H1 (cell line): ENCODE measurements at regions not wholly inside any gene's neighbourhood (a gene's known extent, or its start where the extent isn't known, plus 50 kb on each side); places are given as distances from the start of the nearest gene placed in this dataset.

ENCODE experiments used
- ATF2 ChIP-seq: IDR thresholded peaks from 2 replicates; pipeline ENCODE4 v1.6.1; 2012; ENCODE audit warnings: low read length, inconsistent platforms
- CHD2 ChIP-seq: IDR thresholded peaks from 2 replicates; pipeline ENCODE4 v1.6.1; 2012; ENCODE audit warnings: low read length, improper control_type of control experiment
- CTCF ChIP-seq, 3 experiments: IDR thresholded peaks; 1 replicate in 2 of 3; 2 replicates in 1 of 3; pipeline versions ENCODE4 v1.5.1 to v1.6.1; 2011; ENCODE audit warnings: low read length in 3 of 3, mild to moderate bottlenecking in 3 of 3, inconsistent platforms in 2 of 3, low read depth in 1 of 3, moderate library complexity in 1 of 3; ENCODE audit not compliant: insufficient read depth in 1 of 3; ENCODE audit errors: control extremely low read depth in 1 of 3
- EP300 ChIP-seq, 2 experiments: IDR thresholded peaks; 1 replicate in 1 of 2; 2 replicates in 1 of 2; pipeline ENCODE4 v1.6.1; 2011 to 2012; ENCODE audit warnings: low read depth in 2 of 2, low read length in 2 of 2, mild to moderate bottlenecking in 2 of 2, borderline replicate concordance in 1 of 2, inconsistent platforms in 1 of 2, moderate library complexity in 1 of 2
- POLR2A ChIP-seq, 2 experiments: IDR thresholded peaks; 1 replicate in 1 of 2; 2 replicates in 1 of 2; pipeline ENCODE4 v1.6.1; 2011; ENCODE audit warnings: low read depth in 2 of 2, low read length in 2 of 2, mild to moderate bottlenecking in 2 of 2; ENCODE audit errors: control extremely low read depth in 1 of 2
- POLR2AphosphoS5 ChIP-seq: IDR thresholded peaks from 2 replicates; pipeline ENCODE4 v1.6.1; 2011; ENCODE audit warnings: low read depth, low read length
- SIRT6 ChIP-seq: IDR thresholded peaks from one replicate; pipeline ENCODE4 v1.7.1; 2012; ENCODE audit warnings: low read length, inconsistent platforms
- TCF12 ChIP-seq: IDR thresholded peaks from 2 replicates; pipeline ENCODE4 v1.6.1; 2011; ENCODE audit warnings: low read depth, mild to moderate bottlenecking, low read length

- TF ChIP-seq CTCF (IDR thresholded peaks at IDR 0.05; ENCODE audit: control extremely low read depth in 1 of 3, insufficient read depth in 1 of 3, low read depth in 1 of 3, low read length in 3 of 3) (no peak), CHD2 (no peak), POLR2A (IDR thresholded peaks at IDR 0.05; ENCODE audit: control extremely low read depth in 1 of 2, low read depth in 2 of 2, low read length in 2 of 2) (no peak), EP300 (IDR thresholded peaks at IDR 0.05; ENCODE audit: borderline replicate concordance in 1 of 2, low read depth in 2 of 2, low read length in 2 of 2) (no peak), POLR2AphosphoS5 (no peak), TCF12 (no peak), ATF2 (no peak), SIRT6 (no peak)
Measured at GRCh38 chr11:24142062-24142461, 354.8 kb upstream of the LUZP2 start.
